Breast epithelium (tissue), 3 donors: ENCODE measurements at regions not wholly inside any gene's neighbourhood (a gene's known extent, or its start where the extent isn't known, plus 50 kb on each side); places are given as distances from the start of the nearest gene placed in this dataset.

ENCODE experiments used
- POLR2A ChIP-seq: fragments of 450-650 bp; IDR thresholded peaks from one replicate; pipeline ENCODE4 v1.6.1; 2016; ENCODE audit warnings: antibody characterized with exemption, mild to moderate bottlenecking, moderate library complexity
- POLR2AphosphoS5 ChIP-seq, 3 donors: sonication (generic); formaldehyde crosslinking; IDR thresholded peaks; one replicate each; pipeline ENCODE4 v1.6.1; 2017; ENCODE audit warnings: antibody characterized with exemption in 3 of 3
- TF ChIP-seq, protein P1 (sequence below), 3 donors: fragments of 450-650 bp; IDR thresholded peaks; one replicate each; pipeline ENCODE4 v1.5.1; 2016 to 2017; ENCODE audit warnings: antibody characterized with exemption in 3 of 3, mild to moderate bottlenecking in 3 of 3, moderate library complexity in 3 of 3

DNA sequence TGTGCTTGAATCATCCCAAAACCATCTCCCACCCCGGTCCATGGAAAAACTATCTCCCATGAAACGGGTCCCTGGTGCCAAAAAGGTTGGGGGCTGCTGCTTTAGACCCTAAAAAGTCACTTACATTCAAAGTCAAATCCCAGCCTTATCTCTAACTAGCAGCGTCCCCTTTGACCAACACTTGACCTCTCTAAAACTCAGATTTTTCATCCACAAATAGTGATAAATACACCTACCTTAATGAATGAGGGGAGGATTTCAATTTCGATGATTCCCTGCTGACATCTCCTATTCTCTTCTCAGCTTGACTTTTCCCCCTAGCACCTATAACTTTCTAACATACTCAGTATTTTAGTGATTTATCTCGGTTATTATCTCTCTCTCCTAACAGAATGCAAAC, 137.3 kb downstream of the BTG1 start:
- TF ChIP-seq, protein P1, sequence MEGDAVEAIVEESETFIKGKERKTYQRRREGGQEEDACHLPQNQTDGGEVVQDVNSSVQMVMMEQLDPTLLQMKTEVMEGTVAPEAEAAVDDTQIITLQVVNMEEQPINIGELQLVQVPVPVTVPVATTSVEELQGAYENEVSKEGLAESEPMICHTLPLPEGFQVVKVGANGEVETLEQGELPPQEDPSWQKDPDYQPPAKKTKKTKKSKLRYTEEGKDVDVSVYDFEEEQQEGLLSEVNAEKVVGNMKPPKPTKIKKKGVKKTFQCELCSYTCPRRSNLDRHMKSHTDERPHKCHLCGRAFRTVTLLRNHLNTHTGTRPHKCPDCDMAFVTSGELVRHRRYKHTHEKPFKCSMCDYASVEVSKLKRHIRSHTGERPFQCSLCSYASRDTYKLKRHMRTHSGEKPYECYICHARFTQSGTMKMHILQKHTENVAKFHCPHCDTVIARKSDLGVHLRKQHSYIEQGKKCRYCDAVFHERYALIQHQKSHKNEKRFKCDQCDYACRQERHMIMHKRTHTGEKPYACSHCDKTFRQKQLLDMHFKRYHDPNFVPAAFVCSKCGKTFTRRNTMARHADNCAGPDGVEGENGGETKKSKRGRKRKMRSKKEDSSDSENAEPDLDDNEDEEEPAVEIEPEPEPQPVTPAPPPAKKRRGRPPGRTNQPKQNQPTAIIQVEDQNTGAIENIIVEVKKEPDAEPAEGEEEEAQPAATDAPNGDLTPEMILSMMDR (IDR thresholded peaks at IDR 0.05): no peak
- no peak for TF ChIP-seq POLR2A
- no peak for TF ChIP-seq POLR2AphosphoS5 (IDR thresholded peaks at IDR 0.05)
